ENCODE measurements at regions not wholly inside any gene's neighbourhood (a gene's known extent, or its start where the extent isn't known, plus 50 kb on each side); places are given as distances from the start of the nearest gene placed in this dataset.
A peak's percentile ranks its signal among the peaks of the same experiment; 100 is the strongest.

DNA sequence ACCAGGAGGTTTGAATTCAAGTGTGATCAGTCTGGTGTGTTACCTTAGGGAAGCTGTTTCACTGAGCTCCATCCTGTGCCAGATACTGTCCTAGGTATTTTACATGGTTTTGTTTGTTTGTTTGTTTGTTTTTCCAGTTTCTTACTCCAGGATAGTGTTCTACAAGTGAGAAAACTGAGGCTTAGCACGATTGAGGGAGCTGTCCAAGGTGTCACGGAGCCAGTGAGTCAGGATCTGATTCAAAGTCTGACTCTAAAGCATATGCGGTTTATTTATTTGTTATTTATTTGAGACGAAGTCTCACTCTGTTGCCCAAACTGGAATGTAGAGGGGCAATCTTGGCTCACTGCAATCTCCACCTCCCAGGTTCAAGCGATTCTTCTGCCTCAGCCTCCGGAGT, 79.7 kb upstream of the GNG2 start:
- peak; percentile 66 for DNase-seq (ENCODE audit: low spot score)

DNA sequence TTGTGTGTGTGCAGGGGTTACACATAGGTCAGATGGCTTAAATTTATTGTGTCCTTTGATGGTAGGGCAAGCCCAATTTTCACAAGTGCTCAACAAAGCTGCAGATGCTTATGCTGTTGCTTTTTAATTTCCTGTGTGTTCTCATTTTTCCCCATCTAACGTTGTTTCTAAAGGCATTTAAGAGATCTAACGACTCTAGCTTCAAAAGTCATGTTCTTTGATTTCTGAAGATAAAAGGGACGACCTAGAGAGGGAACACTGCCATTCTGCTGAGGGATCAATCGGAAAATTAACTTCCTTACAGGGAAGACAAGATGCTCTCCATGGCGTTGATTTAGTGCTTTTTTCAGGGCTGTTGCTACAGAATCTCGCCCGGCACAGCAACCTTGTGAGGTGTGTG, 79.0 kb upstream of the GNG2 start:
- DNase-seq (ENCODE audit: low spot score): no peak

DNA sequence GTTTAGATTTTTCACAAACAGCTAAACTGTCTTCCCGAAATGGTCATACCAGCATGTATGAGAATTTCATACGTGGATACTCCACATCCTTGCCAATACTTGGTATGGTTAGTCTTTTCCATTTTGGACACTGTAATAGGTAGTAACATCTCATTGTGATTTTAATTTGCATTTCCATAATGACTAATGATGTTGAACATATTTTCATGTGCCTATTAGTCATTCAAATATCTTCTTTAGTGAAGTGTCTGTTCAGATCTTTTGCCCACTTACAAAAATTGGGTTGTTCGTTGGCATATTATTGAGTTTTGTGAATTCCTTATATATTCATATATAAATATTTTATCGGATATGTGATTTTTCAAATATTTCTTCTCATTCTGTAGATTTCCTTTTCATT, 78.0 kb upstream of the GNG2 start:
- DNase-seq (ENCODE audit: low spot score): no peak

DNA sequence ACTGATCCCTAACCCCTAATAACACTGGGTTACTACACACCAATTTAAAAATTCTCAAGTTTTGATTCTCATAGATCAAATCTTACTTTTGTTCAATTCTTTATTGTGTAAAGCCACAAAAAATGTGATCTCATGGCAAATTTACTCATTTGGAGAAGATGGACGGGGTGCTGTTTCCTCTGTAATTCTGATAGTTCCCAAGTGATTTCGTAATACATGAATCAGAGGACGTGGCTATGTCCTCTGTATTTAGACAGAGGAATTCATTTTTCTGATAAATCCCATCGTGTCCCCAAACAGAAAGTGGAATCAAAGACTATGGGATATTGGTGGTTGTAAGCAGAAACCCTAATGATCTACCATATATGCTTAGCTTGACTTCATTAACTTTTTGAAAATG, 76.6 kb upstream of the GNG2 start:
- peak; percentile 29 for DNase-seq (ENCODE audit: low spot score)

DNA sequence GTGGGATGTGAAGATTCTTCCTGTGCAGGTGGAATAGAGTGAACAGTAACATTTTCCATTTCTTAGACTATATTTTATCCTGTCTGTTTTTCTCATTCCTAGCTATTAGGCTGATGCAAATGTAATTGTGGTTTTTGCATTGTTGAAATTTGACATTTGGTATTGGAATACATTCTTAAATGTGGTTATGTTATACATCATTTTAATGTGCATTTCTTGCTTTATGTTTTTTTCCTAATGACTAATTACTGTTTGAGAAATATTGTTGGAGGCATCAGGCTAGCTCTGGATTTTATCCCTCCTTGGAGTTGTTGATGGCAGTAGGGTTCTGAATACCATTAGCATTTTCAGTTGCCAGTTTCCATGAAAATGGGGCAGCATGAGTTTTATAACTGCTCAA, 75.9 kb upstream of the GNG2 start:
- no peak for DNase-seq (ENCODE audit: low spot score)

DNA sequence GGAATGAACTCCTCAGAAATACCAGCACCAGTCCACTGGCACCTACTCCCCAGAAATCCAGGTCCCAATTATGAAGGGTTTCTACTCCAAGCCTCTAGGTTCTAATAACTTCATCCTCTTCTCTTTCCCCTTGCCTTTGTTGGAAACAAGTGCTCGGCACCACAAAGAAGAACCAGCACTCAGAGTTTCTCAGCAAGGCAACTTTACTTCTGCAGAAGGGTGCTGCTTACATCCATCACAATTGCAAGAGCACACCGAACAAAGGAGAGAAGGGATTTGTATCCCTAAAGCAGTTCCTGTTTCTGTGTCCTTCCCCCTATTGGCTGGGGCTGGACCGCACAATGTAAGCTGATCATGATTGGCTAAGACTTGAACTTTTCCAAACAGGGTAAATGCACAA, 74.2 kb upstream of the GNG2 start:
- no peak for DNase-seq (ENCODE audit: low spot score)

DNA sequence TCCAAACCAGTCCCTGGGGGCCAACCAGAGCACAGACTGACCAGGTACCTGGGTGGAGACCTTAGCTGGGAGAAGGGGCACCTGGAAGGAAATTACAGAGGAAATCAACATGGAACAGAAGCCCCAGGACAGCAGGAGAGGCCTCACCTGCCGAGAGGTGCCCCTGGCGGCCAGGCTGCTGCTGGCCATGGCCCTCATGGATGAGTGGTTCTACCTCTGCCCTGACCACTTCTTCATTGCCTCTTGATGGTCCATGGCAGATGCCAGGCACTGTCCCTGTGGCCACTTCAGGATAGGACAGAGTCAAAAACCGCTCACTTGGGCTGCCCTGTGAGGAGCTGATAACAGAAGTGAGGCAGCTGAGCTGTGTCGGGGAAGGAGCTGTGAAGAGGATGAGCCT, 73.1 kb upstream of the GNG2 start:
- no peak for DNase-seq (ENCODE audit: low spot score)

DNA sequence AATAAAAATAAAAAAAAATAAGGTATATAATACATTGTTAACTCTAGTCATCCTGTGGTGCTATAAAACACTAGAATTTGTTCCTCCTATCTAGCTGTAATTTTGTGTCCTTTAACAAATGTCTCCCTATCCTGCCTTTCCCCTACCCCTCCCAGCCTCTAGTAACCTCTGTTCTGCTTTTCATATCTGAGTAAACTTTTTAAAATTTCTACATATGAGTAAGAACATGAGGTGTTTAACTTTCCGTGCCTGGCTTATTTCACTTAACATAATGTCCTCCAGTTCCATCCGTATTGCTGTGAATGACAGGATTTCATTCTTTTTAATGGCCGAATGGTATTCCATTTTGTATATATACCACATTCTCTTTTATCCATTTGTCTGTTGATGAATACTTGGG, 71.3 kb upstream of the GNG2 start:
- DNase-seq (ENCODE audit: low spot score): no peak

DNA sequence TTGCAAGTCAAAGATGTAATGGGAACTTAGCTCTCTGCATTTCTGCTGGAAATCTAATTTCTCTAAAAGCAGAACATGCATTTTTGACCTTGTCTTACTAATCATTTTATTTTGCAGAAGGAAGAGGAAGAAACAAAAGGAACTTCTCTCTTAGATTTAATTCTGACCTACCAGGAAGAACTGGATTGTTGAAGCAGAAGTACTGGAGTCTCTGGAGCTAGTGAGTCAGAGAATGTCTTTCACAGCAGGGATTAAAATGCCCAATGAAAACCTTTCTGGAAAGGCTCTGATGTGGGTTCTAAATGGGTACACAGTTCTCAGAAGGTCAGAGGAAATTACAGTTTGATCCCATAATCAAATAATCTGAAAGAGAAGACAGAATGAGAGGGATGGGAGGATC, 70.8 kb upstream of the GNG2 start:
- DNase-seq (ENCODE audit: low spot score): no peak

DNA sequence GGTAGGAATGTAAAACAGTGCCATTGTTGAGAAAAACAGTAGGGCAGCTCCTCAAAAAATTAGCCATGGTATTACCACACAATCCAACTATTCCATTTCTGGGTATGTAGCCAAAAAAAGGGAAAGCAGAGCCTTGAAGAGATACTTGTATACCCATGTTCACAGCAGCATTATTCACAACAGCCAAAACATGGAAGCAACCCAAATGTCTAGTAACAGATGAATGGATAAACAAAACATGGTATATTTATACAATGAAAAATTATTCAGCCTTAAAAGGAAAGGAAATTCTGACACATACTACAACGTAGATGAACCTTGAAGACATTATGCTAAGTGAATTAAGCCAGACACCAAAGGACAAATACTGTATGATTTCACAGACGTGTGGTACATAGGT, 67.6 kb upstream of the GNG2 start:
- no peak for DNase-seq (ENCODE audit: low spot score)

DNA sequence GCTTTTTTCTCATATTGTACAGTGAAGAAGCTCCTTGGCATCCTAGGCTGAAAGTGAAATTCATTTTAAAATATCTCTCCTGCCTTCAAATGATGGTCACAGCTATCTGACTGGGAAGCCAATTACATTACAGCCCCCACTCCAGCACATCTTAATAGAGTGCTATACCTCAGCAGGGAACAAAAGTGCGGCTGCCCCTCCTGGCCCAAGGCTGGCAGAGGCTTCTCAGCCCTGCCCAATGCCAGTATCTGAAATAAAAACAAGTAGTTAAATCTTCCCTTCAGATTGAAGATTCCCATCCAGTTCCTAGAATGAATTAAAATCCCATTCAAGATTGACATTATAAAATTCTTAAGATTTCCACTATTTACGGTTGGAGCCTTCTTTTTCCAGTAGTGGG, 54.9 kb upstream of the GNG2 start:
- no peak for DNase-seq (ENCODE audit: low spot score)

DNA sequence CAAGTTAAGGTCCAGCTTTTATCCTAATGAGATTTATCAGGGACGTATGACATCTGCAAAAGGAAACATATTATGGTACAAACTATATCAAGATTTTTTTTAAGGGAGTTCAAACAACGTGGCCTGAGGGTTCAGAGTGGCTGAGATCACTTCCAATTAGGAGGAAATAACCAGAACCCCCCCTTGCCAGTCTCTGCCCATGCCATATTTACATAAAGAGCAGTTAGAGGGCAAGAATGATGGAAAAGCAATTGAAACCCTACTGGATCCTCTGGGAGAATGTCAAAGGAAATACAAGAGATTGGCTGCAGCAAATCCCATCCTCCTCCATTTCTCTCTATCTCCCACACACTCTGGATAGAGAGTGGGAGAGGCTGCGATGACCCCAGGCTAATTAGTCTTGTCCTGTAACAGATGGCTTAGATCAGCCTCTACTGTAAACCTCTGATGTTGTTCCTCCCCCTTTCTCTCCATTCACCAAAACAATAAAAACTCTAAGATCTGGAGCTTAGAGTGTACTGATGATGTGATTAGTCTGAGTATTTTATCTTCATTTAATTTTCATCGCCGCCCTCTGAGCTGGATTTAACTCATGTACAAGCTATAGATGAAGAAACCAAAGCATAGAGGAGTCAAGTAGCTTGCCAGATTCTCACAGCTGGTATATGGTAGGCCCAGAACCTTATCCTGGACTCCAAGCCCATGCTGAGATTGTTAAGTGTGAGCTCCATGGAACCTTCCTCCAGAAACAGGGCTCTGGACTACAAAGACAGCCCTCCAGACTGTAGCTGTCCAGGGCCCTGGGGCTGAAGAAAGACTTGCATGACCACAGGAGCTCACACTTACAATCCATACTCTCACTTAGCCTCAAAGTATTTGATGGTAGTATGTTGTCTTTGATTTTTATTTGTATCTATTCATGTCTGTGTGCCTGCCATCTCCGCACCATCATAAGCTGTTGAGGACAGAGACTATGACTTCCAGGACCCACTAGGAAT, 54.1 kb upstream of the GNG2 start:
- no peak for DNase-seq (ENCODE audit: low spot score)

DNA sequence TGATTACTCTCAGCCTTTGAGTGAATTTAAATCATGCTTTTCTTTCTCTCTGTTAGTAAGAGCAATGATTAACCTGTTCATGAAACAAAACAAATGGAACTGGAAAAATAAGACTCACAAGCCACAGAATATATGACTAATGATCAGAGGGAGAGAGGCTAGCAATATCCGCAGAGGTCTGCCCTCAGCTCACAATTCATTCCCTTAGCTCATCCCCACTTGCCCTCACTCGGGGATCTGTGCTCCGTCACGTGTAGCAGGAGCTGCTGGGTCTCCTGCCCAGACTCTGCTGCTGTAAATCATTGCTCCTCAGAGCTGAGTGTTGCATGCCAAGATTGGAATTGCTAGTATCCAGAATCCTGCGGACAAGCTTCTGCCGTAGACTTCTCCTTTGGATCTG, 53.1 kb upstream of the GNG2 start:
- DNase-seq (ENCODE audit: low spot score): no peak
